Stimulated activated CD4-positive, alpha-beta T cell treated with anti-CD3 and anti-CD28 coated beads, TNF-alpha, amount 100 ng/mL, for 1 hour (primary cell): ENCODE measurements at regions not wholly inside any gene's neighbourhood (a gene's known extent, or its start where the extent isn't known, plus 50 kb on each side); places are given as distances from the start of the nearest gene placed in this dataset.
"Not testable (repeated sequence)": the region's sequence is repeated elsewhere in the genome, so short reads cannot be mapped to it uniquely, and the experiment has no call there.

ENCODE experiments used
- DNase-seq, 3 donors: peaks; one replicate each; pipeline ENCODE4 v3.0.0-alpha.2; 2020; ENCODE audit warnings: low read depth in 3 of 3, low spot score in 1 of 3

DNA sequence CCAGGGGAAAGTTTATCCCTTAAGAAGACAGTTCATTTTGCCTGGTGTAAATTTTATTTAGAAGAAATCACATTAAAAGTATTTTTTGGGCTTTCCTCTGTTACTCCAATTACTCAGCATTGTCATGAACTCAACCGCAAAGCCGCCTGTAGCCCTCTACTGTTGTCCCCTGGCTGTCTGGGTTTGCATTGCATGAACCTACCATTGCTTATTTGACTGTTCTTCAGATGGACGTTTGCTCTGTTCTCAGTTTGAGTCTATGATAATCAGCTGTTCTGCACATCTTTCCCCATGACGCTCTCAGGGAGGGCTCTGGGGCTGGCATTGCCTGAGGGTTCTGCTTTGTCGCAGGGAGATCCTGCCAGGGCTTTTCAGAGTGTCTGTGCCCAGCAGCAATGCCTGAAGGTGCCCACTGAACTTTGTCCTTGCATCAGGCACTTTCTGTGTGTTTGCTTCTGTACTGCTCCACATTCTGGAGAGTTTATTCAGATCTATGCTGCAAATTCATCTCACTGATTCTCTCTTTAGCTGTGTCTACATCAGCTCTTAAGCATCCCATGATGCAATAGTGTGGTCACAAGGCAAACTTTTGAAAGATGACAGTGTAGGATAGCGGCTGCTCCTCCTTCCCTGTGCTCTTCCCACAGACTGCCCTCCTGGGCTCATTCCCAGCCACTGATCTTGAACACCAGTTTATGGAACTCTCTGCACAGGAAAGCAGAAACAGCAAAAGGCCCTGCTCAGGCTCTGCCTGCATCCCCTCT, 370.8 kb downstream of the TMEM121 start:
- not testable (repeated sequence) for DNase-seq

DNA sequence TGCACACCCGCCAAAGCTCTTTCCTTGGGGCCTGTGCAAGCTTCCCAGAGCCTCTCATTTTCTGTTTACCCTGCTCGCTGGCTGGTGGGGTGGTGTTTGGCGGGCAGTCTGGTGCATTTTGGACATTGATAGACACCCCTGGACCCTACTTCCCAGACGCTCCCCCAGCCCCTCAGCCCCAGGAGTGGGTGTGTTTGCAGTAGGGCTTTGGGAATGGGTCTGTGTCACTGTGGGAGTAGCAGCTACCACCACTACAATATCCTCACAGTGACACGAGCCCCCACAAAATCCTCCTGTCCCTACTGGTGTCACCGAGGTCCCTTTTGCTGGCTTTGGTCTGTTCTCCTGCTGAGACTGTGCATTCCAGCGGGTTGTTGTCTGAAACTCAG, 371.3 kb downstream of the TMEM121 start:
- no peak for DNase-seq

DNA sequence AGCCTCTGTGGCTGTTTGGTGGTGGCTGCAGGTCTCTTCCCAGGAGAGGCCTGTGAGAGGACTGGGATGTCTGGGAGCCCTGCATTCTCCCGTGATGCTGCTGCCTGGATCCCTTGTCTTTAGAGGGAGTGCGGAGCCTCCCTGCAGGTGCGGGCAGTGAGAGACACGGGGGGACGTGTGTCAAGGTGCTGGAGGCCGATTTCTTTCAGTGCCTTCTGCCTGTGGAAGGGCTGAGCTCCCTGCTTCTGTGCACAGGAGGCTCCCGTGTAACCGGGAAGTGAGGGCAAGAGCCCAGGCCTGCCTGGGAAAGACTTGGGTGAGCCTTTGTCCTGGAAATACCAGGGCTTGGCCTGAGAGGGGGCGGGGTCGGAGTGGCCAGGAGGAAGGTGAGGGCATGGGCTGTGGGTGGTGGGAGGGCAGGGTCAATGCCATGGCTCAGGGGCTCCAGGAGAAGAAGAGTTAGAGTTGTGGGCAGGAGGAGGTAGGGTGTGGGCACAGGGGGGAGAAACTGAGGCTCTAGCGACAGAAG, 372.2 kb downstream of the TMEM121 start:
- DNase-seq = no peak

GRCh38 chr14:105899071-105899641, 372.8 kb downstream of the TMEM121 start:
- no peak for DNase-seq

- no peak for DNase-seq
These were observed 373.4 kb downstream of the TMEM121 start for GRCh38 chr14:105899657-105900397.

DNA sequence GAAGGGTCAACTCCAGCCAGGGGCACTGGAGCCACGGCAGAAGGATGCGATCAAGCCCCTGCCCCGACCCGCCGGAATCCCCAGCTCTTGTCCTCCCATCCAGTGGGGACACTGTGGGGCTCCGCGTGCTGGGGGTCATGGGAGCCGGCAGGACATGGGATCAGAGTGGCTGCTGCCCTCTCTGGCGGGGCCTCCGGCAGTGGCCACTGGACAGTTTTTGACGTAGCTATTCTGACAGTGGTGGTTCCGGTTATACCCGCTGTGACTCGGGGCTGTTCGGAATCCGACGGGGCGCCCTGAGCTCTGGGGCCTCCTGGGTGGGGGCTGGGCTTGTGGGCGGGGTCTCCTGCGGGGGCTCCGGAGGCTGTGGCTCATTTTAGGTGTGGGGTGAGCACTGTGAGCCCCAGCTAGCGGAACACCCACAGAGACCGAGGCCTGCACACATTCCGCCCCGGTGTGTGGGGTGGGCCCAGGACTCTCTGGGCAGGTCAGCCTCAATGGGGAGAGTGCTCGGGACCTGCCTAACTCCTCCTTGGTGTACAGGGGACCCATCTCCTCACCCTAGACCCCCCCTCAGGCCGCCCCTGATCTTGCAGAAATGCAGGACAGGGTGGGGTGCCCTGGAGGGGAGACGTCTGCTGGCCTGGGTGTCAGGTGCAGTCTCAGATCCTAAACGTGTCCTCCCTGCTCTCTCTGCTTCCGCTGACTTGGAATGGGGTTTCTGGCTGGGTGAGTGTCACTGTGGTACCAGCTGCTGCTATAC, 374.2 kb downstream of the TMEM121 start:
- DNase-seq = no peak

GRCh38 chr14:105901226-105901625, 374.8 kb downstream of the TMEM121 start:
- no peak for DNase-seq

- no peak for DNase-seq
These were observed 375.9 kb downstream of the TMEM121 start for GRCh38 chr14:105902131-105902898.

DNA sequence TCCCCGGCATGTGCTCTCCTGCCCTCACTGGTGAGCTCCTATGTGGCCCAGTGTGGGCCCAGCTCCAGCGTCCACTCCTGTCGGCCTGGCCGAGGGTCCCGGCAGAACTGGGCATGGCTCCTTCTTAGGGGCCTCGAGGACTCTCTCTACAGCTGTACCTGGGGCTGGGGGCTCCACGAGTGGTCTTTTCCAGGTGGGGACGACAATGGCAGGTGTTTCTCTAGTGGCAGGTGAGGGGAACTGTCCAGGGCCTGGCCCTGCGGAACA, 376.4 kb downstream of the TMEM121 start:
- not testable (repeated sequence) for DNase-seq

GRCh38 chr14:105903971-105904370, 377.6 kb downstream of the TMEM121 start:
- DNase-seq = no peak

- no peak for DNase-seq
These were observed 378.0 kb downstream of the TMEM121 start for GRCh38 chr14:105904379-105904778.

- DNase-seq = no peak
These were observed 379.1 kb downstream of the TMEM121 start for GRCh38 chr14:105905456-105905855.

GRCh38 chr14:105907276-105907675, 380.9 kb downstream of the TMEM121 start:
- DNase-seq = no peak

- DNase-seq = no peak
These were observed 381.6 kb downstream of the TMEM121 start for GRCh38 chr14:105908006-105908405.

- no peak for DNase-seq
These were observed 382.1 kb downstream of the TMEM121 start for GRCh38 chr14:105908481-105908911.

- no peak for DNase-seq
These were observed 382.9 kb downstream of the TMEM121 start for GRCh38 chr14:105909046-105909827.

GRCh38 chr14:105909828-105910120, 383.4 kb downstream of the TMEM121 start:
- not testable (repeated sequence) for DNase-seq

- no peak for DNase-seq
These were observed 384.0 kb downstream of the TMEM121 start for GRCh38 chr14:105910426-105910825.

DNA sequence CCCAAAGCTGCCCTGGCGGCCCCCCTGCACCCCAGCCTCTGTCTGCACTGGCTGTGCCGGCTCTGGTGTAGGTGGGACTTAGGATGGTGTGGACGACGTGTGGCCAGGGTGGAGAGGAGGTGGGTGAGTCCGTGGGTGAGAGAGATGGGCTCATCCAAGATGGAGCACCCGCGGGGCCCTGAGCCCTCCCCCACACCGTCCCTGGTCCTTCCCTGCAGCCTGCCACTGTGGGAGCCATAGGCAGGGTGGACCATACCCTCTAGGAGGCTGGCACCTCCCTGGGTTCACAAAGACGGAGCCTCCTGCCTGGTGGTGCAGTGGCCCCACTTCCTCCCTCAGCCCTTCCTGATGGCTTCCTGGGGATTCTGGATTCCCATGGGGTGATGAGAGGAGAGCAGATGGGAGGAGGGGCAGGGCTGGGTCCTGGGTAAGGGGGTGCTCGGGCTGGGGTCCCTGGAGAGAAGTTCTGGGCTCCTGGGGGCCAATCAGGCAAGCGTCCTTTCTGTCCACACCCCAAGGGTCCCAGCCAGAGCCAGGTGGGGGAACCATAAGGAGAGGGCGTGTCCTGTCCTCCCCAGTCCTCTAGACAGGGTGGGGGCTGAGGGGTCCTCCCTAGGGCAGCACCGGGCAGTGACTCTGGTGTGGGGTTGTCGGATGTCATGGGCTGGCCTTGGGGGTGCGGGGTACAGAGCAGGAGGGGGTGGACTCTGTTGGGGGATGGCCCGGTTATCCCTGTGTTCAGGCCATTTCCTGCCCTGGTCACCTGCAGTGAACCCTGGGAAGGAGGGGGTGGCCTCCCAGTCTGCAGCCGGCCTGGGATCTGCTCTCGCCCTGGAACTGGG, 384.8 kb downstream of the TMEM121 start:
- DNase-seq = no peak
